ENCODE measurements at regions not wholly inside any gene's neighbourhood (a gene's known extent, or its start where the extent isn't known, plus 50 kb on each side); places are given as distances from the start of the nearest gene placed in this dataset.

DNA sequence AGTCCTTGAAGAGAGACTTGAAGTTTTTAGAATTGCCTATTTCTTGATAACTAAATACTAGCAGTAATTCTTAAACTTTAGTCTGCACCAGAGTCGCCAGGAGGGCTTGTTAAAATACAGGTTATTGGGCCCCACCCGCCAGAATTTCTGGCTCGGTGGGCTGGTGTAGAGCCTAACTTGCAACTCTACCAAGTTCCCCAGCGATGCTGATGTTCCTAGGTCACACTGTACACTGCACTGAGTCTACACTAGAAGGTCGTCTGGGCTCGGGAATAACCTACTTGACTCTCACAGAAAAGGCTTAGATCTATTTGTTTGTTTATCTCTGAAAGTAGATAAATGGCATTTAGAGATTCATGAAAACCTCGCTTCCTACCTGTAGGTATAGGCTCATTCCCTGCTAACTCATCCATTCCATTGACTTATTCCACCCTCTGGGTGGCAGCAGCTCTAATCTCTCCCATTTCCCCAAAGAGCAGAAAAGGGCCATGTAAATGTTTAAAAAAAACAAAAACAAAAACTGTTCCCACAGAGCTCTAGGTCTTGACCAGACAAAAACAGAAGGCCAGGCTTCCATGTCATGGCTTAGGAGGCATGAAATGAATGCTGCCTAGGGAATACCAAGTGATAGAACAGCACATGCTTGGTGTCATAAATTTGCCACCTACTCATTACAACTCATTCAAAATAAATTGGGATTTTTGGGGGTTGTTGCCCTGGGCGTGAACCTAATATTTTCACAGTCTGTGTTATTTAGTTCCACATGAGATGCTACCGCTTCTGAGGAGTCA lies 292.1 kb downstream of the ADGB start:
- TF ChIP-seq POLR2AphosphoS5 (IDR thresholded peaks at IDR 0.05) (no peak), CTCF (IDR thresholded peaks at IDR 0.05) (no peak), POLR2A (IDR thresholded peaks at IDR 0.05; ENCODE audit: low read depth) (no peak), EP300 (IDR thresholded peaks at IDR 0.05) (no peak)
